ENCODE measurements at regions not wholly inside any gene's neighbourhood (a gene's known extent, or its start where the extent isn't known, plus 50 kb on each side); places are given as distances from the start of the nearest gene placed in this dataset.

- TF ChIP-seq, protein P1, sequence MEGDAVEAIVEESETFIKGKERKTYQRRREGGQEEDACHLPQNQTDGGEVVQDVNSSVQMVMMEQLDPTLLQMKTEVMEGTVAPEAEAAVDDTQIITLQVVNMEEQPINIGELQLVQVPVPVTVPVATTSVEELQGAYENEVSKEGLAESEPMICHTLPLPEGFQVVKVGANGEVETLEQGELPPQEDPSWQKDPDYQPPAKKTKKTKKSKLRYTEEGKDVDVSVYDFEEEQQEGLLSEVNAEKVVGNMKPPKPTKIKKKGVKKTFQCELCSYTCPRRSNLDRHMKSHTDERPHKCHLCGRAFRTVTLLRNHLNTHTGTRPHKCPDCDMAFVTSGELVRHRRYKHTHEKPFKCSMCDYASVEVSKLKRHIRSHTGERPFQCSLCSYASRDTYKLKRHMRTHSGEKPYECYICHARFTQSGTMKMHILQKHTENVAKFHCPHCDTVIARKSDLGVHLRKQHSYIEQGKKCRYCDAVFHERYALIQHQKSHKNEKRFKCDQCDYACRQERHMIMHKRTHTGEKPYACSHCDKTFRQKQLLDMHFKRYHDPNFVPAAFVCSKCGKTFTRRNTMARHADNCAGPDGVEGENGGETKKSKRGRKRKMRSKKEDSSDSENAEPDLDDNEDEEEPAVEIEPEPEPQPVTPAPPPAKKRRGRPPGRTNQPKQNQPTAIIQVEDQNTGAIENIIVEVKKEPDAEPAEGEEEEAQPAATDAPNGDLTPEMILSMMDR (conservative IDR thresholded peaks at IDR 0.05; ENCODE audit: low read length): no peak
- no peak for TF ChIP-seq EZH2phosphoT487 (IDR thresholded peaks at IDR 0.05; ENCODE audit: borderline replicate concordance)
These were observed 138.7 kb downstream of the ENGASE start for GRCh38 chr17:79213305-79213704.
